Activated CD8-positive, alpha-beta memory T cell treated with anti-CD3 and anti-CD28 coated beads, Interleukin-2, amount 50 U/mL, for 48 hours (primary cell): ENCODE measurements at regions not wholly inside any gene's neighbourhood (a gene's known extent, or its start where the extent isn't known, plus 50 kb on each side); places are given as distances from the start of the nearest gene placed in this dataset.

Experiments
- DNase-seq: peaks from one replicate; pipeline ENCODE4 v3.0.0-alpha.2; 2020

DNA sequence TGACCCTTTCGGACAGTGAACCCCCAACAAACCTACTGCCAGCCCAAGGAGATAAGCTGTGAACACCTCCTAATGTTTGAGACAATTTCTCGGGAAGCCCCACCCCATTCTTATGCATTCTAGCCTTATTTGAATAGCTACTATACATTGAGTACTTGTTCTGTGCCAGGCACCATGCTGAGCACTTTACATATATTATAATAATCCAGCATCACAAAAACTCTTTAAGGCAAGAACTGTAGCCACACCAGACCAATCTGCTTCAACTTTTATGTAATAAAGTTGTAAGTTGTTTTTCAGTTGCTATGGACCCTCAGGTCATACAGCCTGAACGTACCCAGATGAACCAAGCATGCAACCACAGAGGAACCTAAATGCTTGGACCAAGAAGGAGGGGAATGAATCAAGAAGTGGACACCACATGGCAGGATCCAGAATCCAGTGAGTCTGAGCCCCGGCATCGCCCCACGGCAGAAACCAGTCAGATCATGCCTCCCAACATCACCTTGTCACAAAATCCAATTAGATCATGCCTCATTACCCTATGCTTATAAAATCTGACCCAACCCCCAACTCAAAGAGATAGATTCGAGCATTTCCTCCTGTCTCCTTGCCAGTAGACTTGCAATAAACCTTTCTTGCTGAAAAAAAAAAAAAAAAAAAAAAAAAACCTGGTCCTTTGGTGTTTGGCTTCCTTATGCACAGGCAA is 225.0 kb downstream of the QDPR start:
- DNase-seq: no peak

DNA sequence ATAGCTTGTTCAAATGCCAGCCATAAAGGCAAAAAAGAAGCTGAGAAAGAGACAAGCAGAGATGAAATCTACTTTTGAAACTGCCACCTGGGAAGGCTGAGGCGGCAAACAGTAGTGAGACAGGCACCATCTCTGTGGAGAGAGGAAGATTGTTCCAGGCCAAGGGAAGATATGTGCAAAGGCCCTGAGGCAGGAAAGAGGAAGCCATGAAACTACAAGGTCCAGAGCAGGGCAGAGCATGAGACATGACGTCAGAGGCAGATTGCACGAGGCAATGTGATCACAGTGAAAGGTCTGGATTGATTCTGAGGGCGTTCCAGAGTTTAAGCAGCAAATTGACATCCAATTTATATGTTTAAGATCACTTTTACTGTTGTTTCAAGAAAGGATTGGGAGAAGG is 226.1 kb downstream of the QDPR start:
- DNase-seq: no peak

DNA sequence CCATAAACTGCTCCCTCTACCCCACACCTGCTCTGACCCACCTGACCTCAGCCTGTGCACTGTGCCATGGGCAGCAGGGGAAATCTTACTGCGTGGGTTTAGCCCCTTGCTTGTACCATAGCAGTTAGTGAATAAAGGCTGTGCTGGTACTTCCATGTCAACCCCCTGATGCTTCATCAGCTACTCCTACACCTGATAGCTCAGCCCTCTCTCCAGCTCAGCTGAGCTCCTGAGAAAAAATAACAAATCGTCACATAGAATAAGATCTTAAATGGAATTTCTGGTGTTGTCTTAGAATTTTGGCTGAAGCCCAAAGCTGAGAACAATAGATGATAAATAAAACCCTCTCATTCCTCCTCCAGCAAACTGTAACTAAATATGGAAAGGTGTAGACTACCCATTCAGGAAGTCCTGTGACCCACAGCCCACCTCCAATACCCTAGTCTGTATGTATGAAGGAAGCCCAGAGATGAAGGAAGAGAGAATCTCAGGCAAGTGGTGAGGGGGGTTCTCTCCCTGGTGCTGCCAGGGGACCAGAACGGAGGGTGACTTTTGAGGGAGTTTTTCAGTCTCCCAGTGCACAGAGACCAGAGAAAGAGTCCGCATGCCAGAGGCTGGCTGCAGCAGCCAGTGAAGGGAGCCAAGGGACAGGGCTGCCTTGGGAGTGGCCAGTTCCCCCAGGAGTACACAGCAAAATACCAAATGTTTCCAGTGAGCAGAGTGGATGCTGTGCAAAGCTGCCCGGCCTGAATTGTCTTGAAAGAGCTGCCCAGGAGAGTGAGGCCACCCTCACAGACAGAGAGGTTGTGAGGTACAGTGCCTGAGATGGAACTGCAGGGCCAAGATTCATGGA is 227.3 kb downstream of the QDPR start:
- no peak for DNase-seq

DNA sequence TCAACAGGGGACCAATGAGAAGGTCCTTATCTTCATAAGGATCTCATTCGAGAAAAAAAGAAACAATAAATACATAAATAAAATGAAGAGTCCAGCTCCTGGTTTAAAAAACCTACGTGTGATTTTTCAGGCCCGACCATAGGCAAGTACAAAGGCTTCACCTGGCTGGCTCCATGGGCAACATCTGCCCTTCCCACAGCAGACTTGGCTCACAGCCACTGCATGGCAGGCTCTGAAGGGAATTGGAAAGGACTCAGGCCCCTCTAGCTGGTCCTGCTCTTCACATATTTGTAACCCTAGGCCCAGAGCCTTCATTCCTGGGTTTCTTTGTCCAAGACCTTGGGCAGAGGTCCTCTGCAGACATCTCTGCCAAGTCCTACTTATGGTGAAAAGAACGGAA is 228.1 kb downstream of the QDPR start:
- DNase-seq: no peak

DNA sequence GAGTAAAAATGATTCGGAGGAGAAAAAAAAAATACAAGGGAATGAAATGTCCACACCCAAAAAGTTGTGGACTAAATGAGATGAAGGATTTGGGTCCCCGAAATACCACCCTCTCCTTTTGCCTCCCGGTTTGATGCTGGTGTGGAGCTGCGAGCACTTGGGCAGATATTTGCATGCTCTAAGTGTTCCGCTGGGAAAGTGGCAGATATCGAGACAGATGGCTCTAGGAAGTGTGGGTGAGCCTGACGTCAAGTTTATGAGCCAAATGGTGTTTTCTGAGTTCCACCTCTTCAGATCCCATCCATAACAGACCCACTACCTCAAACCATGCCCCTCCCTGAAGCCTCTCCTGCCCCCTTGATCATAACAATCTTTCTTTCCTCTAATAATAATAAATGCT is 228.6 kb downstream of the QDPR start:
- no peak for DNase-seq

DNA sequence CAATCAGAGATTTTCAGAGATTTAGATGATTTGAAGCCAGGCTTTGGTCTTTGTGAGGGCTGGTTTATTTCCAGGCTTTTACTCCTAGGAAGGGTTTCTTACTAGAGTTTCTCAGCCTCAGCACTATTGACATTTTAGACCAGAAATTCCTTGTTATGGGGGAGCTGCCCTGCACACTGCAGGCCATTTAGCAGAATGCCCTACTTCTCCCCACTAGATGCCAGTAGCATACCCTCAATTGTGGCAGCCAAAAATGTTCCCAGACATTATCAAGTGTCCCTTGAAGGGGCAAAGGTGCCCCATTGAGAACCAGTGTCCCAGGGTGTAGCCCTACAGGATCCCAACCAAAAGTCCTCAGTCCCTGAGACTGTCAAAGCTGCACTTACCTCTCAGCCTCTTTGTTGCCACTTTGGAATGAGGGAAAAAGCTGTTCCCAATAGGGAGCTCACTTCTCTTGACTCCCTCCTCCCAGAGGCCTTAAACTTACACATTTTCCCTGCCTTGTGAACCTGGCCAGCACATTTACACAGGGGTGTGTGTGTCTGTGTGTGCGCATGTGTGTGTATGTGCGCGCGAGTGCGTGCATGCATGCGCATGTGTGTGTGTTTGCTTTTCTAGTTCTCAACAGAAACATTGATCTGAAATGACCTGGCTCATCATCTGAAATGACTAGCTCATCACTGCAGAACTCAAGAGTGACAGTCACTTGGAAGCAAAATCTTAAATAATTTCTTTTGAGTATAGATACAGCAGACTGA is 231.4 kb downstream of the QDPR start:
- no peak for DNase-seq

DNA sequence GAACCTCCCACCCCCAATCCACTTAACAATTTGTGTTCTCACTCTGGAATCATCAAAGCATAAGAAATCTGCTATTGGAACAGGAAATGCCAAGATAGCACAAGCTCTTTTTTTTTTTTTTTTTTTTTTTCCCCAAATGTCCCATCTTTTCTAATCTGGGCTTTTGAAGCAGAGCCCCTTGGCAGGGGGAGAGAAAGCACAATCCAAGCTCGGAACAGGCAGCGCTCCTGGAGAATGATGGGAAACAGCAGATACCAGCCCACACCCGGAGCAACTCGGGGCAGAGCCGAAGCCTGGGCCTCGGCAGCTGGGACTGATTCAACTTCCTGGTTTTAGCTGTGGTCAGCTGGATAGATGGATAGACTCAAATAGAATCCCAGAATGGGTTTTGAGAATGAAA is 235.1 kb downstream of the QDPR start:
- DNase-seq: no peak

DNA sequence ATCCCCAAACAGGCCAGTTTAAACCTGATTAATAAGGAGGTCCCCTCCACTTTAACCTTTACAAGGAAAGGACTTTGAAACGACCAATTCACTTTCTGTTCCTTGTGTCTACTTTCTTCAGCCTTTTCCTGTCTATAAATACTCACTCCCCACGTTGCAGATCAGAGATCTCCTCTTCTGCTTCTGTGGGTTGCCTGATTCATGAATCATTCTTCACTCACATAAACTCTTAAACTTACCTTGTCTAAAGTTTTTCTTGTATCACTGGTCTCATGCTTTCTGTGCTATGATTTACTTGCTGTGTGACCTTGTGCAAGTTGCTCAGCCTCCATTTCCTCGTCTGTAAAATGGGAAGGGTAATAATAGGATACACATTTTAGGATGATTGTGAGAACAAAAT is 236.1 kb downstream of the QDPR start:
- DNase-seq: no peak

DNA sequence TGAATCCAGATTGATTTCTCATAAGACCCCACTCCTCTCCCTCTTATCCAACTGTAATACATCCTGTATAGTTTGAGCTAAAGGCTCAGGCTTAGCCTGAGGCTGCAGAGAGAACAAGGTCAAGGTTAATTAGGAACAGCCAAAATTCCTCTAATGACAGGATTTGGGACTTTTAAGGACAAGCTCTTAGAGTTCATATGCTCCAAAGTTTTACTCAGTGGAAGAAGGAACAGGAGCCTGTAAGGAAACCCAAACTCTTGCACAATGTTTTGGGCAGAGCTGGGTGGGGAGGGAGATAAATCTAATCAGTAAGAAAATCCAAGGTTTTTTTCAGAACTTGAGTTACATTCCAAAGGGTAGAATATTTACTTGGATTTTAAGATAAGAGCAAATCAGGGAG is 238.8 kb downstream of the QDPR start:
- no peak for DNase-seq

DNA sequence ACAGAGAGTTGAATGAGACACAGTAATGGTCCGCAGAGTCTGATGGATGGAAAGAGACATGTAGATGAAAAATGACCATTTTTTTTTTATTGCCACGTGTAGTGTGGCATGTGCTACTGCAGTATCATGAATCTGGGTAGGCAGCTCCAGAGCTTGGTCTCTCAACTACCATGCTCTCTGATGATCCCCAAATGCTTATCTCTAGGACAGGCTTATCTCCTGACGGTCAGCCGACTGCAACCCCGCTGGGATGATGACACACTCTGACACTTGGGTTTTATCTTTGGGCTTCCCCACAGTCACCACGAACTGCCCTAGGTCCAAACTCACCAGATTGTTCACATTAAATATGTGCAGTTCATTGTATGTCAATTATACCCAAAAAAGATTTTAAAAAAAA is 239.7 kb downstream of the QDPR start:
- DNase-seq: no peak

DNA sequence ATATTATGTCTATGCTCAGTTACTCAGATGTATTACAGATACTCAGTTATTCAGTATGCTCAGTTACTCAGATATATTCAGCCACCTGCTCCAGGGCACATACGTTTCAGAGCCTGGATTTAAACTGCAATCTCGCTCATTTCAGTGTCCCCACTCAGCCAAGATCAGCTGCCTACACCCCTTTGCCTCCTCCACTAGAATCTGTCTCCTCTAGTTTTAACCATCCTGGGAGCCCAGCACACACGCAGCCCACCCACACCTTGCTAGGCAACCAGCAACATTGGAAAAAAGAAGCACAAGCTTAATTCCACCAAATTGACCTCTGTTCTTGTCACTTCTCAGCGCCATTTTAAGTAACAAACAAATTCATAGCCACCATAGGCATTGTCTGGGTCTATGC is 246.2 kb downstream of the QDPR start:
- no peak for DNase-seq

DNA sequence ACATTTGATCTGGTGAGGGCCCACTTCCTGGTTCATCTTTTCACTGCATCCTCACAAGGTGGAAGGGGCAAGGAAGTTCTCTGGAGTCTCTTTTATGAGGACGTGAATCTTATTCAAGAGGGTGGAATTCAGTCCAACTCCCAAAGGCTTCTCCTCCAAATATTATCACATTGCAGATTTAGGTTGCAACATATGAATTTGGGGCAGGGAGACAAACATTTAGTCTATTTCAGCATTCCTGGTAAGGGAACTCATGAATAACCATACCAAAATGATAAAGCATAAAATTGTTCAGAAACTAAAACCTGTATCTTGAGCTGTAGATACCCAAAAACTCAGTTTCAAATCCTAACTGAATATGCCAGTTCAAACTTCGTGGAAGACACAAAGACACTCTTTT is 246.8 kb downstream of the QDPR start:
- no peak for DNase-seq

DNA sequence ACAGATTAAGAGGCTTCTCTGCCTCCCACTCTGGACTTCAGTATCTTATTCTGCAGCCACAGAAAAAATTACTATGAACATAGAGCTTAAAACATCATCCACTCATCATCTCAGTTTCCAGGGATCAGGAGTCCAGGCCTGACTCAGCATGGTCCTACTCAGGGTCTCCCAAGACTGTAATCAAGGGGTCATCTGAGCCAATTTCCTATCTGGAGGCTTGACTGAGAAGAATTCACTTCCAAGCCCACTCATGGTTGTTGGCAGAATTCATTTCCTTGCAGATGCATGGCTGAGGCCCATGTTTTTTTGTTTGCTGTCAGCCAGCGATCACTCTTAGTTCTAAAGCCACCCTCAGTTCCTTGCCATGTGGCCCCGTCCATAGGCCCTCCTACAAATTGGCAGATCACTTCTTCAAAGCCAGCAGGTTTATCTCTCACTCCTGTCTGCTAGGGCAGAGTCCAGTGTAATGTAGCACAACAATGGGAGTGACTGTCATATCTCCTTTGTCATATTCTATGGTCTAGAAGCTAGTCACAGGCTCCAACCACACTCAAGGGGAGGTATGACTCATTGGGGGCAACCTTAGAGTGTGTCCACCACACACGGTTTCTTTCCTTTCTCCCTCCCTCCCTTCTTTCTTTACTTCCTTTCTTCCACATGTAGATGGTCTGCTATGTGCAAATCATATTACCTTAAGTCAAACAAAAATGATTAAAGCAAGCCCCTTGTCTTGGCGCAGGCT is 251.6 kb downstream of the QDPR start:
- DNase-seq: no peak

DNA sequence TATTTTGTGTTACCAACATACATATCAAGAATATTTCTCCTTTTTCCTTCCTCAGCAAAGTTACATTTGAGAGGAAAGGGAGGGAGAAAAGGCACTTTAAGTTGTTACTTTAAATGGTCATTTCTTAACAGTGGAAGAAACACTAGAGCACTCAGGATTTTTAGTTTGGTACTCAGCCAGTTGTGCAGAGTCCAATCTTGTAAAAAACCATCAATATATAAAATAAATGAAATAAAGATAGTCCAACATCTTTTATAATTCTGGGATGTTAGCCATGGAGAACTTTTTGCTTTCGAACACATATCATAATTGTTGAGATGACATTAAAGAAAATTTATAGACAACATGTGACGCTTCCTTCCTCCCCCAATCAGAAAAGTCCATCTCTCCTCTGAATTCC is 253.8 kb downstream of the QDPR start:
- no peak for DNase-seq

DNA sequence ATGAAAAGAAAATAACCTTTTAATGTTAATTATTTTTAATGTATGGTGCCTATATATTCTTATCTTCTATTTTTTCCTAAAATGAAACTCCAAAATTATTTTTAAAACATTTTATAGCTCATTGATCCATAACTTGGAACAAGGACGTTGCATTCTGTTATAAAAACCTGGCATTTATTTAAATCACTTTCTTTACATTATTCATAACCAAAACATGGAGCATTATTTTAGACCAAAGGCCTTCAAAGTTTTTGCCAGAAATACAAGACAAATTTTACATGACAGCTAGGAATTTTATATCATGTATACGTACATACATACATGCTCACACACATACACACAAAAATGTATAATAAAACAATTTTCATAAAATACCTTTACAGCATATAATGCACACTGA is 259.8 kb downstream of the QDPR start:
- DNase-seq: no peak

DNA sequence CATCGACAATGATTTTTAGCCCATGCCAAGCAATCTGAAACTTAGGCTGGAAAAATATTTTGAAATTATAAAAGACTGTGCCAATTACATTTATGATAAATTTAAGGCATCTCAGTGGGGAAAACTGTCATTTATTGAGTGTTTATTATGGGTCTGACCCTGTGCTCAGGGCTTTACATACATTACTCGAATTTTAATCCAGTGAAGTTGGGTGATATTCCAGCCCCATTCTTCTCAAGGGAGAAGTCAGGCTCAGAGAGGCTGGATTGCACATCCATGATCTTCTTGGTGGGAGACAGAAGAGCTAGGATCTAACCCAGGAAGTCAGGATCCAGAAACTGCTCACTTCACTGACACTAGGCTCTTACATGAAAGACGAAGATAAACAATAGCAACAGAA is 260.8 kb downstream of the QDPR start:
- no peak for DNase-seq

DNA sequence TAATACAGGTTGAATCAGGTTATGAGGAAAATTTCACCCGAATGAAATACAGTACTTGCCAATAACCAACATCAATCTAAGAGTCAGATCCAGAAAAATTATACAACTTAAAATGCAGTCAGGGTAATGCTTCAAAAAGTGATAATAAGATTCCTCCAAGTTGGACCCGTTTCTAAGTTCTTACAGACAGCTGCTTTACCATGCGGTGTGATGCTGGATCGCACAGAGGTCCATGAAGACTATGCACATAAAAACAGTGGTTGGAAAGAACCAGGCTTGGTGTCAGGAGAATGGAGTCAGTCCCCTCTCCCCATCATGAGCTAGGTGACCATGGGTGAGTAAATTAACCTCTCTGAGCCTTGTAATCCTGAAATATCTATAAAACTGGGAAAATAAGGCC is 261.3 kb downstream of the QDPR start:
- no peak for DNase-seq

DNA sequence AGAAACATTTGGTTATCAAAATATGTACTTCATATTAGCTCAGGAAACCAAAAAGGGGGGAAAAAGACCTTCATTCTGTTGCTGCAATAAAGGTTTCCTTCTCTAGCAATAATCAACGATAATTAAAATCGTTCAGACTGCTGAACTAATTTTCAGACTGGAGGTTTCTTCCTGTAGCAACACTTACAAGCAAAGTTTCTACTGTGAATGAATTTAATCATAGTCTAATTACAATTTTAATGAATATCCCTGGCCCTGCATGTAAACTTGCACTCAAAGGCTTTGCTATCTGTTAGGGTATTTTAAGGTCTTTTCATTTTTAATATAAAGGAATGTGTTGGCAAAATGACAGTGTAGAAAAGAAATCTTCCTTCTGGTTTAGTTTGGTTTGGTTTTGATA is 265.2 kb downstream of the QDPR start:
- DNase-seq: no peak

DNA sequence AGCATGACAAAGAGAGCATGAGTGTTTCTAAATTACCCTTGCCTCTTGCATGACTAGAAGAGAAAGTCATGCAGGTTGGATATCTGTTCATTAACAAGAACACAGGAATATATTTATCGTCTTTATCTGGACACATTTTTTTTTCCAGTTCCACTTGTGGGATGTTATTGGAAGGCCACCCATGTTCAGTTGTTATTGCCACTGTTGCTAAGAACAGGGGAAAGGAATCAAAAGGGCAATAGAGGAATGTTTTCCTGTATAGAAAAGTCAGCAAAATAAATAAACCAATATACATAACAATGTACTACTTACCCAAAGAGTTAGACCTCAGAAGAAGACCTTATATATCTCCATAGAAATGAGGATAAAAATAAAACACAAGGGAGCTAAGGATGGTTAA is 270.1 kb downstream of the QDPR start:
- DNase-seq: no peak

DNA sequence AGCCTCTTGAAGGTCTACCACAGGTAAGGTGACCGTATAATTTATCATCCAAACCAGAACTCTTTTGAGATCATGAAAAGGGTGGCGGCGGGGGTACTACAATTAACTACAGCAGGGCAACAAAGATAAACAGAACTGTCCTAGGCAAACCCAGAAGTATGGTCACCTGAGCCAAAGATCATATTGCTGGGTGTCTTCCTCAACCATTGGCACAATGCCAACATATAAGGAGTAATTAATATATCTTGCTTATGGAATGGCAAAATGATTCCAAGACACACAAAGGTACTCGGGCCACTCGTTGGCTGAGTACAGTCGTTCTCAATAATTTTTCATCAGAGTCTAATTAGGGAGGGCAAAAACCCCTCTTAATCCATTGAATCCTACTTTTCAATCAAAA is 273.3 kb downstream of the QDPR start:
- DNase-seq: no peak

DNA sequence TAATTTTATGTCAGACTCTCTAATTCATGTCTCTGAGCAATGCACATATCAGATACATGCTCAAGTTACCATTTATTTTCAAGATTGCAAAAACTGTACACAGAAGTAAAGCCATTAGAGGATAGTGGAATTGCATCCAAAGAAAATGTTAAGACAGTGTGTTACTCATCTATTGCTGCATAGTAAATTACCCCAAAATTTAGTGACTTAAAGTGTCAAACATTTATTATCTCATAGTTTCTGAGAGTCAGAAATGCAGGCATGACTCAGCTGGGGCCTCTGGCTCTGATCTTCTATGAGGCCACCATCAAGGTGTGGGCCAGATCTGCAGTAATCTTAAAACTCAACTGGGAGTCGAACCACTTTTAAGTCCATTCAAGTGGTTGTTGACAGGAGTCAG is 275.2 kb downstream of the QDPR start:
- DNase-seq: no peak

DNA sequence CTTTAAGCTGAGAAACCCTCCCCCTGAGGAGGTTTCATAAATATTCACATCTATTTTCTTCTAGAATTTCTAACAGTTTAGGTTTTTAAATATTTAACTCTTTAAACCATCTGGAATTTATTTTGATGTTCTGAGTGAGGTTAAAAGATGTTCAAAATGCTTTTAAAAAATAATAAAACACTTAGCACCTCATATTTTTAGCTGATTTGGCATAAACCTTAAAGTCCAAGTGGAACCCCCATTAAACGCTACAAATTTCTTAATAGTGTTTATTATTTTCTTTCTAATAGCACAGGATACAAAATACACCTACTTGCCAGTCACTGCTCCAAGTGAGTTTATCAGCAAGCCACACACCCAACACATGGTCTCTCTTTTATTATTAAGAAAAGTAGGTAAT is 277.2 kb downstream of the QDPR start:
- DNase-seq: no peak

DNA sequence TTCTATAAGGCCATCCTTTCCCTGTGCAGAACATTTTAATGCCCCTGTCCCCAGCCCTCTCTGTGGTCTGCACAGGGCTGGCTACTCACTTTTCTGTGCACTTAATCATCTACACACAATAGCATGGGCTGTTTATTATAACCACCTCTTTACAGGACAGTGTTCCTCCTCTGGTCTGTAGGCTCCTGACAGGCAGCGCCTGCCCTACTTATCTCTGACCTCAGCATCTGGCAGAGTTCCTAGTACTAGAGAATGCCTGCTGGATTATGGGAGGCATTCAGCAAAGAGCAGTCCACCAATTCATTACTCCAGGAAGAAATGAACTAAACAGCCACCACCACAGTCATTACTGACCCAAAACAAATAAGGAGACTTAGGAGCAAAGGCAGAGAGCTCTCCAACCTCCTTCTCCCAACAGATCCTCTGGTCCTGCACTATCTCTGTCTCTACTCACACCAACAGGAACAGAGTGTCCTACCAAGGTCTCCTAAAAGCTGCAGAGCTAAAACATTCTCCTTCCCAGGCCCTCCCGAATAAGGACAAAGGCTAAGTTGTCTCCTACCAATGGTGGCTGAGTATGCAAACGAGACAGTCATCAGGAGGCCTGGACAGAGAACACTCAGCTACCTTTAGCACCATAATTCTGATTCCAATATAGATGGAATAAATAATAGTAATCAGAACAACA is 279.2 kb downstream of the QDPR start:
- DNase-seq: no peak
